K562 (cell line): ENCODE measurements at regions not wholly inside any gene's neighbourhood (a gene's known extent, or its start where the extent isn't known, plus 50 kb on each side); places are given as distances from the start of the nearest gene placed in this dataset.
"Not testable (repeated sequence)": the region's sequence is repeated elsewhere in the genome, so short reads cannot be mapped to it uniquely, and the experiment has no call there.

ENCODE experiments used
- ATAC-seq: fragments of 200-7000 bp; cut with Tn5 transposase; 3 replicates; pipeline ENCODE4 v1.9.1; 2020; ENCODE audit warnings: moderate library complexity
- BruUV-seq: library from RNA; stranded (reverse); fragments of 400-500 nt; replicated peaks from 2 replicates; lab custom pipeline; 2021; lab: Mats Ljungman, UMichigan
- CTCF ChIA-PET: fragments of 300-600 bp; formaldehyde crosslinking; extraction: SDS; loops from one replicate; lab custom pipeline; 2021; ENCODE audit warnings: low intra/inter-chr PET ratio; lab: Yijun Ruan, JAX
- POLR2A ChIA-PET: fragments of 300-600, 350-650 bp; sonication (Branson Sonifier 250); formaldehyde crosslinking; extraction: SDS; loops from one replicate; lab custom pipeline; 2021; ENCODE audit warnings: antibody characterized with exemption, inconsistent platforms; lab: Yijun Ruan, JAX
- DNase-seq, 4 experiments: peaks; one replicate each; pipeline versions ENCODE4 v3.0.0 to v3.0.0-alpha.2; 2011 to 2018; ENCODE audit warnings: low spot score in 3 of 4, mixed read lengths in 3 of 4; ENCODE audit errors: extremely low read depth in 1 of 4
- FAIRE-seq: peaks from 2 replicates; lab custom pipeline; 2011; peaks lifted over from hg19 to GRCh38; lab: Jason Lieb, UNC
- H2AFZ ChIP-seq: 2 replicates; pipeline ENCODE4 v1.6.0; 2011; ENCODE audit warnings: low read depth, low read length, control low read depth, inconsistent platforms
- H3K27ac ChIP-seq: fragments of 200-600 bp; 3 replicates; pipeline ENCODE4 v1.8.0; 2011; ENCODE audit warnings: low read depth, mild to moderate bottlenecking, control low read depth, inconsistent platforms, low read length, moderate library complexity, mixed read lengths; ENCODE audit errors: extremely low read depth
- H3K27me3 ChIP-seq, 2 experiments: fragments of 300-600 bp in 1 of 2; 2 replicates in 1 of 2; 3 replicates in 1 of 2; pipeline versions ENCODE4 v1.6.0 to v1.8.0; 2011; ENCODE audit warnings: inconsistent platforms in 2 of 2, low read length in 2 of 2, mild to moderate bottlenecking in 1 of 2, mixed read lengths in 1 of 2, moderate library complexity in 1 of 2; ENCODE audit not compliant: control insufficient read depth in 2 of 2, insufficient read depth in 2 of 2
- H3K36me3 ChIP-seq: fragments of 300-600 bp; 3 replicates; pipeline ENCODE4 v1.8.0; 2011; ENCODE audit warnings: mild to moderate bottlenecking, low read length, inconsistent platforms; ENCODE audit not compliant: control insufficient read depth, insufficient read depth
- H3K4me1 ChIP-seq, 2 experiments: fragments of 200-600 bp in 1 of 2; replicated peaks in 1 of 2; 2 replicates in 1 of 2; 3 replicates in 1 of 2; pipeline versions ENCODE4 v1.5.1 to v1.8.0; 2011; ENCODE audit warnings: inconsistent platforms in 2 of 2, low read length in 2 of 2, mild to moderate bottlenecking in 1 of 2, mixed read lengths in 1 of 2, moderate library complexity in 1 of 2; ENCODE audit not compliant: control insufficient read depth in 2 of 2, insufficient read depth in 2 of 2
- H3K4me2 ChIP-seq: 2 replicates; pipeline ENCODE4 v1.6.1; 2011; ENCODE audit warnings: low read length, control low read depth, inconsistent platforms, mixed read lengths; ENCODE audit not compliant: insufficient read depth
- H3K4me3 ChIP-seq: fragments of 200-600 bp; sonication (generic), shearing (Covaris generic); 2 replicates; pipeline ENCODE4 v1.5.1; 2016; ENCODE audit warnings: control low read depth, inconsistent platforms
- H3K79me2 ChIP-seq: fragments of 200-600 bp; 3 replicates; pipeline ENCODE4 v1.8.0; 2011; ENCODE audit warnings: low read length, inconsistent platforms; ENCODE audit not compliant: control insufficient read depth, insufficient read depth
- H3K9ac ChIP-seq, 2 experiments: 2 replicates each; pipeline versions ENCODE4 v1.6.0 to v1.6.1; 2011; ENCODE audit warnings: low read depth in 2 of 2, low read length in 2 of 2, control low read depth in 1 of 2, inconsistent platforms in 1 of 2, mild to moderate bottlenecking in 1 of 2, mixed read lengths in 1 of 2; ENCODE audit not compliant: insufficient read depth in 1 of 2
- H3K9me1 ChIP-seq: one replicate; pipeline ENCODE4 v1.6.0; 2011; ENCODE audit warnings: inconsistent platforms, mild to moderate bottlenecking, low read length, moderate library complexity; ENCODE audit not compliant: control insufficient read depth, insufficient read depth
- H3K9me3 ChIP-seq: replicated peaks from 2 replicates; pipeline ENCODE4 v1.5.1; 2011; ENCODE audit warnings: low read depth, low read length, inconsistent platforms; ENCODE audit not compliant: control insufficient read depth, insufficient read depth
- H4K20me1 ChIP-seq: replicated peaks from 2 replicates; pipeline ENCODE4 v1.6.1; 2011; ENCODE audit warnings: low read length, inconsistent platforms, mixed read lengths; ENCODE audit not compliant: control insufficient read depth, insufficient read depth
- CEBPB ChIP-seq: fragments of 450-650 bp; IDR thresholded peaks from 2 replicates; pipeline ENCODE4 v1.6.1; 2016; ENCODE audit warnings: missing genetic modification characterization, missing compliant biosample characterization
- CEBPG ChIP-seq, 3 experiments: fragments of 200-800 bp in 1 of 3; sonication (Bioruptor generic) in 1 of 3; sonication (generic) in 1 of 3; formaldehyde crosslinking in 1 of 3; IDR thresholded peaks in 2 of 3; conservative IDR thresholded peaks in 1 of 3; 2 replicates each; pipeline versions ENCODE4 v1.6.1 to v1.8.0; 2016 to 2022; ENCODE audit warnings: missing compliant biosample characterization in 2 of 3, missing genetic modification characterization in 2 of 3, mild to moderate bottlenecking in 1 of 3, missing genetic modification reagents in 1 of 3
- FOXA3 ChIP-seq, 2 experiments: fragments of 450-650 bp in 1 of 2; sonication (generic) in 1 of 2; formaldehyde crosslinking; IDR thresholded peaks in 1 of 2; conservative IDR thresholded peaks in 1 of 2; 2 replicates each; pipeline versions ENCODE4 v1.4.0 to v1.8.0; 2020 to 2022; ENCODE audit warnings: mild to moderate bottlenecking in 2 of 2, missing genetic modification reagents in 1 of 2
- IRF9 ChIP-seq: fragments of 450-650 bp; IDR thresholded peaks from 2 replicates; pipeline ENCODE4 v1.6.1; 2016; ENCODE audit warnings: missing biosample characterization, missing genetic modification characterization
- SRSF9 ChIP-seq: fragments of 200-400 bp; formaldehyde crosslinking; IDR thresholded peaks from 2 replicates; pipeline ENCODE4 v1.6.1; 2017; ENCODE audit warnings: low read depth, low read length, borderline replicate concordance
- TAL1 ChIP-seq: fragments of 450-650 bp; IDR thresholded peaks from 2 replicates; pipeline ENCODE4 v1.6.1; 2016; ENCODE audit warnings: mild to moderate bottlenecking
- ZNF589 ChIP-seq: fragments of 200-800 bp; sonication (Bioruptor generic); IDR thresholded peaks from 2 replicates; pipeline ENCODE4 v1.6.1; 2016; ENCODE audit warnings: low read depth, missing genetic modification characterization, missing compliant biosample characterization
- WGBS: fragments of 100-300 bp; shearing (Covaris generic); methylation state at CpG from one replicate; pipeline ENCODE4 v1.1.6; 2016; ENCODE audit warnings: low coverage, mixed read lengths; ENCODE audit not compliant: insufficient coverage; ENCODE audit errors: missing lambda C conversion rate; 5-methylcytosine and 5-hydroxymethylcytosine counted together
- in situ Hi-C: fragments of 300-500 bp; cut with MboI; formaldehyde crosslinking; loops from 4 replicates; pipeline ENCODE4 v1.15.0; 2018; ENCODE audit warnings: inconsistent platforms, mixed read lengths
- intact Hi-C: fragments of 100-400 bp; cut with micrococcal nuclease; formaldehyde crosslinking; loops from 2 replicates; pipeline ENCODE4 v1.14.2; 2022
- TF ChIP-seq, protein P1 (sequence below), 3 experiments: fragments of 200-800 bp in 1 of 3; sonication (Bioruptor generic) in 1 of 3; sonication (generic) in 1 of 3; formaldehyde crosslinking in 1 of 3; IDR thresholded peaks; 2 replicates each; pipeline versions ENCODE4 v1.6.1 to v1.8.0; 2016 to 2022; ENCODE audit warnings: mild to moderate bottlenecking in 2 of 3, missing compliant biosample characterization in 2 of 3, missing genetic modification characterization in 2 of 3, missing genetic modification reagents in 1 of 3

DNA sequence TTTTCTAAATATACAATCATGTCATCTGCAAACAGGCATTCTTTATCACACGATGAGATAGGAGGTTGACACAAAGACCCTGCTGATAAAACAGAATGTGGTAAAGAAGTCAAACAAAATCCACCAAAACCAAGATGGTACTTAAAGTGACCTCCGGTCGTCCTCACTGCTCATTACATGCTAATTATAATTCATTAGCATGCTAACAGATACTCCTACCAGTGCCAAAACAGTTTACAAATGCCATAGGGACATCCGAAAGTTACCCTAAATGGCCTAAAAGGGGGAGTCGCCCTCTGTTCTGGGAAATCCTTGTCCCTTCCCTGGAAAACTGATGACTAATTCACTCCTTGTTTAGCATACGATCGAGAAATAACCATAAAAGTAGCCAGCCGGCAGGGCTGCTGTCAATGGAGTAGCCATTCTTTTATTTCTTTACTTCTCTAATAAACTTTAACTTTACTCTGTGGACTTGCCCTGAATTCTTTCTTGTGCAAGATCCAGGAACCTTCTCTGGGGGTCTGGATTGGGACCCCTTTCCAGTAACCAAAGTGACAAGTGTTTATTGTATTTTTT lies 126.6 kb downstream of the CCDC71L start (continued):
- TF ChIP-seq, protein P1, sequence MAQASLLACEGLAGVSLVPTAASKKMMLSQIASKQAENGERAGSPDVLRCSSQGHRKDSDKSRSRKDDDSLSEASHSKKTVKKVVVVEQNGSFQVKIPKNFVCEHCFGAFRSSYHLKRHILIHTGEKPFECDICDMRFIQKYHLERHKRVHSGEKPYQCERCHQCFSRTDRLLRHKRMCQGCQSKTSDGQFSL (CRISPR knock-in tag; IDR thresholded peaks at IDR 0.05) = no peak
- TF ChIP-seq, protein P1 (tag; IDR thresholded peaks at IDR 0.05) = no peak
- TF ChIP-seq SRSF9 (no peak), FOXA3 (CRISPR knock-in tag; conservative IDR thresholded peaks at IDR 0.05 in 1 of 2, IDR thresholded peaks at IDR 0.05 in 1 of 2) (peak in 1 of 2 experiments; percentile 12; a peak in 1 of 4 replicates), IRF9 (tag) (no peak), TAL1 (no peak)

- H2AFZ ChIP-seq; H3K4me2 ChIP-seq; H3K79me2 ChIP-seq; FAIRE-seq; H3K9ac ChIP-seq; ATAC-seq; H3K27ac ChIP-seq; H3K9me3 ChIP-seq; H4K20me1 ChIP-seq; DNase-seq; H3K4me3 ChIP-seq; H3K27me3 ChIP-seq; CTCF ChIA-PET; H3K36me3 ChIP-seq; H3K9me1 ChIP-seq; BruUV-seq; TF ChIP-seq CEBPG (CRISPR knock-in tag; IDR thresholded peaks at IDR 0.05): not testable (repeated sequence)
- intact Hi-C loops = loop anchor here (10.0 kb wide), 1 partner anchor 245 kb away; the partner anchor contains the start of gene NAMPT
- WGBS = 78% methylated on average over 5 of the region's 5 CpGs
- in situ Hi-C loops = loop anchor here (10.0 kb wide), 1 partner anchor 355 kb away; no protein-coding TSS in a partner anchor
- TF ChIP-seq ZNF589 (CRISPR knock-in tag) (0 out of 2 replicates have a peak, but pooled peaks have one; percentile 35), CEBPB (tag) (peak; percentile 97), CEBPG (tag; conservative IDR thresholded peaks at IDR 0.05 in 1 of 2, IDR thresholded peaks at IDR 0.05 in 1 of 2) (peak; percentile 87 to 89)
- POLR2A ChIA-PET = interaction anchor here (1.2 to 1.3 kb wide), 2 partner anchors 13 to 120 kb away, joined by 3 read pairs; no protein-coding TSS in a partner anchor
- H3K4me1 ChIP-seq = peaks cover 5 to 24% of the 10 kb centered on the region in 2 experiments; a peak in 4 of 5 replicates
Measured at GRCh38 chr7:106530183-106530582, 130.8 kb downstream of the CCDC71L start.
